Ascending aorta (tissue), 2 donors: ENCODE measurements at regions not wholly inside any gene's neighbourhood (a gene's known extent, or its start where the extent isn't known, plus 50 kb on each side); places are given as distances from the start of the nearest gene placed in this dataset.

Source experiments
- DNase-seq, 2 donors: peaks; one replicate each; pipeline ENCODE4 v3.0.0-alpha.2; 2019; ENCODE audit warnings: low spot score in 2 of 2
- H3K27ac ChIP-seq, 2 donors: fragments of 200-600 bp; sonication (generic); one replicate each; pipeline ENCODE4 v1.5.1; 2016 to 2017; ENCODE audit warnings: mild to moderate bottlenecking in 1 of 2
- H3K27me3 ChIP-seq: fragments of 200-600 bp; sonication (generic); one replicate; pipeline ENCODE4 v1.5.1; 2017
- H3K36me3 ChIP-seq, 2 donors: fragments of 200-600 bp; sonication (generic); one replicate each; pipeline ENCODE4 v1.5.1; 2016
- H3K4me1 ChIP-seq, 2 donors: fragments of 200-600 bp; sonication (generic); one replicate each; pipeline ENCODE4 v1.5.1; 2016 to 2017; ENCODE audit warnings: mild to moderate bottlenecking in 1 of 2
- H3K4me3 ChIP-seq, 2 donors: fragments of 200-600 bp; sonication (generic); one replicate each; pipeline ENCODE4 v1.5.1; 2016 to 2017; ENCODE audit warnings: mild to moderate bottlenecking in 1 of 2
- H3K9me3 ChIP-seq, 2 donors: fragments of 200-600 bp; sonication (generic); one replicate each; pipeline ENCODE4 v1.5.1; 2016
- intact Hi-C: fragments of 100-400 bp; cut with DNase I; formaldehyde crosslinking; loops from one replicate; pipeline ENCODE4 v1.15.1; 2023
- TF ChIP-seq, protein P1 (sequence below), 3 experiments: fragments of 200-600 bp in 2 of 3; fragments of 450-650 bp in 1 of 3; sonication (generic) in 2 of 3; IDR thresholded peaks; one replicate each; pipeline ENCODE4 v1.5.1; 2016 to 2019; ENCODE audit warnings: antibody characterized with exemption in 3 of 3, mild to moderate bottlenecking in 1 of 3, moderate library complexity in 1 of 3

DNA sequence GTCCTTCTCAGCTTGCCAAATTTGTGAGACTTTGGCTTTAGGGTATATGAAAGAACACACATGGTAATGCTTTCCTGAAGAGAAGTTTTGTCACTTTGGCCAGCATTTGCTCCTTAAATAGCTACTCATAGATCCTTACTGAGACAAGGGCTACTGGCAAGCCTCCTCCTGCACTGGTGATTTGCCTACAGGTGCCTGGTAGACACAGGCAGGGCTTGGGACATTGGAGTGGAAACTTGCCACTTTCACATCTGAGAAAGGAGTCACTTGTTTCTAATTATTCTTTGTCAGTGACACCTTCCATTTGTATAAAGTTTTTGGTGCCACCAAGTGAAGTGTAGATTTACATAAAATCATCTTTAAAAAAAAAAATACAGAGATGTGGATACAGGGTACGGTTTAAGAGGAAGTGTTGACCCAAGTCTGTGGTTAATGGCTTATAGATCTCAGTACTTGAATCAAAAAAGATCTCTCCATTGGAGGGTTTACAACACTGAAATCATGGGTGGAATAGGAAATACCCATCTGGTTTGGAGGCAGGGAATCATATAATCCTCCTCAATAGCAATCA lies 132.8 kb upstream of the GADL1 start:
- TF ChIP-seq, protein P1, sequence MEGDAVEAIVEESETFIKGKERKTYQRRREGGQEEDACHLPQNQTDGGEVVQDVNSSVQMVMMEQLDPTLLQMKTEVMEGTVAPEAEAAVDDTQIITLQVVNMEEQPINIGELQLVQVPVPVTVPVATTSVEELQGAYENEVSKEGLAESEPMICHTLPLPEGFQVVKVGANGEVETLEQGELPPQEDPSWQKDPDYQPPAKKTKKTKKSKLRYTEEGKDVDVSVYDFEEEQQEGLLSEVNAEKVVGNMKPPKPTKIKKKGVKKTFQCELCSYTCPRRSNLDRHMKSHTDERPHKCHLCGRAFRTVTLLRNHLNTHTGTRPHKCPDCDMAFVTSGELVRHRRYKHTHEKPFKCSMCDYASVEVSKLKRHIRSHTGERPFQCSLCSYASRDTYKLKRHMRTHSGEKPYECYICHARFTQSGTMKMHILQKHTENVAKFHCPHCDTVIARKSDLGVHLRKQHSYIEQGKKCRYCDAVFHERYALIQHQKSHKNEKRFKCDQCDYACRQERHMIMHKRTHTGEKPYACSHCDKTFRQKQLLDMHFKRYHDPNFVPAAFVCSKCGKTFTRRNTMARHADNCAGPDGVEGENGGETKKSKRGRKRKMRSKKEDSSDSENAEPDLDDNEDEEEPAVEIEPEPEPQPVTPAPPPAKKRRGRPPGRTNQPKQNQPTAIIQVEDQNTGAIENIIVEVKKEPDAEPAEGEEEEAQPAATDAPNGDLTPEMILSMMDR (IDR thresholded peaks at IDR 0.05) = no peak
- DNase-seq = no peak
- intact Hi-C loops = no loop called here
- H3K27me3 ChIP-seq = no peaks in the 10 kb centered on the region
- H3K4me3 ChIP-seq = no peak overlapping the region
- peaks cover 0 to 17% of the 10 kb centered on the region in 2 donors for H3K9me3 ChIP-seq
- no peaks in the 10 kb centered on the region for H3K4me1 ChIP-seq
- H3K36me3 ChIP-seq = no peaks in the 10 kb centered on the region
- H3K27ac ChIP-seq = no peak overlapping the region

DNA sequence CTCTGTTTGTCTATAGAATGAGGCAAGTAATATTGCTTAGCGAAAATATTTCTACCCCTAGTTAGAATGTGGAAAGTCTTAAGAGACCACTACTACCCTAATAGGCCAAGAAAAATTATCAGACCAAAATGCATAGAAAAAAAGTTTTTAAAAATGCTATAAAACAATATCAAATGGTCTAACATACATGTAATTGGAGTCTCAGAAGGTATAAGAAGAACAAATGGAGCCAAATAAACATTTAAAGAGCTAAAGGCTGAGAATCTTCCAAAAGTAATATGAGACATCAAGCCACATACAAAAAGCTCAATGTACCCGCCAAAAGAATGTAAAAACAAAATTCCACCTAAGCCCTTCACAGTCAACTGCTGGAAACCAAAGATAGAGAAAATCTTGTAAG lies 133.5 kb upstream of the GADL1 start:
- Histone ChIP-seq H3K27me3 (no peaks in the 10 kb centered on the region), H3K27ac (no peak overlapping the region), H3K4me3 (no peak overlapping the region), H3K36me3 (no peaks in the 10 kb centered on the region), H3K9me3 (peaks cover 0 to 17% of the 10 kb centered on the region in 2 donors), H3K4me1 (no peaks in the 10 kb centered on the region)
- intact Hi-C loops = no loop called here
- DNase-seq = no peak
- TF ChIP-seq, protein P1 (IDR thresholded peaks at IDR 0.05) = no peak

- H3K9me3 ChIP-seq = peaks cover 0 to 17% of the 10 kb centered on the region in 2 donors
- no peak for DNase-seq
- no peaks in the 10 kb centered on the region for H3K36me3 ChIP-seq
- no peaks in the 10 kb centered on the region for H3K27me3 ChIP-seq
- H3K4me3 ChIP-seq = no peak overlapping the region
- H3K4me1 ChIP-seq = no peaks in the 10 kb centered on the region
- intact Hi-C loops = no loop called here
- TF ChIP-seq, protein P1 (IDR thresholded peaks at IDR 0.05) = no peak
- H3K27ac ChIP-seq = no peak overlapping the region
Observed at GRCh38 chr3:31028766-31029165, 134.3 kb upstream of the GADL1 start.

- H3K27me3 ChIP-seq = no peaks in the 10 kb centered on the region
- H3K9me3 ChIP-seq = peaks cover 0 to 17% of the 10 kb centered on the region in 2 donors
- DNase-seq = no peak
- no peaks in the 10 kb centered on the region for H3K4me1 ChIP-seq
- no peak overlapping the region for H3K27ac ChIP-seq
- H3K4me3 ChIP-seq = no peak overlapping the region
- intact Hi-C loops = no loop called here
- H3K36me3 ChIP-seq = no peaks in the 10 kb centered on the region
- TF ChIP-seq, protein P1 (IDR thresholded peaks at IDR 0.05) = no peak
Observed at GRCh38 chr3:31029706-31030105, 135.2 kb upstream of the GADL1 start.

GRCh38 chr3:31035681-31036080 lies 141.2 kb upstream of the GADL1 start:
- Histone ChIP-seq H3K27me3 (no peaks in the 10 kb centered on the region), H3K9me3 (no peaks in the 10 kb centered on the region), H3K27ac (no peak overlapping the region), H3K36me3 (no peaks in the 10 kb centered on the region), H3K4me1 (no peaks in the 10 kb centered on the region), H3K4me3 (no peak overlapping the region)
- no peak for DNase-seq
- intact Hi-C loops = no loop called here
- TF ChIP-seq, protein P1 (IDR thresholded peaks at IDR 0.05) = no peak
